ENCODE measurements at regions not wholly inside any gene's neighbourhood (a gene's known extent, or its start where the extent isn't known, plus 50 kb on each side); places are given as distances from the start of the nearest gene placed in this dataset.
A peak's percentile ranks its signal among the peaks of the same experiment; 100 is the strongest.

DNA sequence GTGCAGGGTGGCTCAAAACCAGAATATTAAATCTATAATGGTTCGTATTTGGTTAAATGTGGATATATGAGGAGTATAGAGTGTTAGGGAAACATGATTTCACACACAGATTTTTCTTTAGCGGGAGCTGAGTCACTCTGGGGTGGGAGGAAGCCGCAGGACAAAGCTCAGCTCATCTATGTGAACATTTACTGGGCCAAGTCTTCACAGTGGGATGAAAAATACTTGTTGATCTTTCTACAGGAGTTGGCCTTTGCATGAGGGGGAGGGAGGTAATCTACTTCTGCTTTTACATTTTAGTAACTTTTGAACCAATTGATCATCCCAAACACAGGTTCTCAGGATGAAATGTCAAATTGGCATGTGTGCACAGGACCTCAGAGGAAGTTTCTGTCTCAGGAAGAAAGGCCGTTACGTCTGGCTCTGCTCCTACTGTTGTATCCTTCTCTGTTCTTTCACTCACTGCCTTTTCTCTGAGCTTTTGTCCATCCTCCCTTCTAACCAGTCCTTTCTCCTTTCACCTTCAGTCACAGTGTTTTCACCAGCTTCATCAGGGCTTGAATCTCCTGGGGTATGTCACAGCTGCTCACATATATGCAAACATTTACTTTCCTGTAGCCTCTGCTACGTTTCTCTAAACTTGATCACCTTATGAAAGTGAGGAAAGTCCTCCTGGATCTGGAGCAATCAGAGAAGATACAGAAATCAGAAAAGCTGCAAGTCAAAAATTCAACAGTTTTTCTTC lies 943.3 kb upstream of the FANCL start:
- no peak for DNase-seq
- TF ChIP-seq, protein P1, sequence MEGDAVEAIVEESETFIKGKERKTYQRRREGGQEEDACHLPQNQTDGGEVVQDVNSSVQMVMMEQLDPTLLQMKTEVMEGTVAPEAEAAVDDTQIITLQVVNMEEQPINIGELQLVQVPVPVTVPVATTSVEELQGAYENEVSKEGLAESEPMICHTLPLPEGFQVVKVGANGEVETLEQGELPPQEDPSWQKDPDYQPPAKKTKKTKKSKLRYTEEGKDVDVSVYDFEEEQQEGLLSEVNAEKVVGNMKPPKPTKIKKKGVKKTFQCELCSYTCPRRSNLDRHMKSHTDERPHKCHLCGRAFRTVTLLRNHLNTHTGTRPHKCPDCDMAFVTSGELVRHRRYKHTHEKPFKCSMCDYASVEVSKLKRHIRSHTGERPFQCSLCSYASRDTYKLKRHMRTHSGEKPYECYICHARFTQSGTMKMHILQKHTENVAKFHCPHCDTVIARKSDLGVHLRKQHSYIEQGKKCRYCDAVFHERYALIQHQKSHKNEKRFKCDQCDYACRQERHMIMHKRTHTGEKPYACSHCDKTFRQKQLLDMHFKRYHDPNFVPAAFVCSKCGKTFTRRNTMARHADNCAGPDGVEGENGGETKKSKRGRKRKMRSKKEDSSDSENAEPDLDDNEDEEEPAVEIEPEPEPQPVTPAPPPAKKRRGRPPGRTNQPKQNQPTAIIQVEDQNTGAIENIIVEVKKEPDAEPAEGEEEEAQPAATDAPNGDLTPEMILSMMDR (IDR thresholded peaks at IDR 0.05; ENCODE audit: low read depth, low read length) = no peak
- no peak overlapping the region for H3K27ac ChIP-seq

DNA sequence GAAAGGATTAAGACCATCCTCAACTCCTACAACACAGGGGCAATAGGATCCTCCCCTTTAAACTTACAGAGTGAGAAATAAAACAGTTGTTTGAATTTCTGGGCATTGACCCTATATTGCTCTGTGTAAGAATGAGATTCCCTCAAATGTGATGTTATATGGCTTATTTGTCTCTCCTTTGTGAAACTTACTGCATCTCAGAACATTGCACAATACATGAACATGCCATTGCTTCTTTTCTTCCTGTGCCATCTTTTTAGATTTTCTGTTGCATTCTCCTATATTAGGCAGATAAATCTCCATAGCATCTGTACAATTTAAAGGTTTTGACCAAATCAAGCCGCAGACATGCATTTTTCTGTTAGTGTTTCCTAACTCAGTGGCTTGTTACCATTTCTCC lies 941.9 kb upstream of the FANCL start:
- no peak for DNase-seq
- Histone ChIP-seq H3K4me3 (ENCODE audit: low read depth, low read length) (no peak overlapping the region), H3K27ac (no peak overlapping the region), H3K9me3 (ENCODE audit: severe bottlenecking) (no peaks in the 10 kb centered on the region), H3K27me3 (ENCODE audit: insufficient read depth, low read depth, severe bottlenecking) (no peaks in the 10 kb centered on the region), H3K36me3 (no peaks in the 10 kb centered on the region)
- TF ChIP-seq, protein P1 (IDR thresholded peaks at IDR 0.05; ENCODE audit: low read depth, low read length) = no peak

More for the DNA sequence above, 943.3 kb upstream of the FANCL start:
- H3K27me3 ChIP-seq (ENCODE audit: insufficient read depth, low read depth, severe bottlenecking) = no peaks in the 10 kb centered on the region
- H3K4me3 ChIP-seq (ENCODE audit: low read depth, low read length) = no peak overlapping the region
- no peaks in the 10 kb centered on the region for H3K9me3 ChIP-seq (ENCODE audit: severe bottlenecking)
- no peaks in the 10 kb centered on the region for H3K36me3 ChIP-seq

DNA sequence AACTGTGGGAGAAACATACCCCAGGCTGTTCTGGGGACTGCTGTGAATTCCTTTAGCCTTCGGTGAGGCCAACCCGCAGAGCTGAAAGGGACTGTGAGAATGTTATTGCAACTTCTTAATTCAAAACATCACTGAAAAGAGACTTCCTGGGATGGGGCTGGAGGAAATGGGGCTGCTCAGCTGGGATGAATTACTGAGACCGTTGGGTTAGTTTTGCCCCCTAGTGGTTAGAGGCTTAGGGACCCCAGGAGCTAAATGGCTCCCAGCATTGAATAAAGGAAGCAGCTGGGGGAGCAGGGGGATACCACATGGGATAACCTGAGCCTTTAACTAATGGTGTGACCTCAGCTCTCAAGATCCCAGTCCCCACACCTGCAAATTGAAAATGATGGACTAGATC lies 941.1 kb upstream of the FANCL start:
- no peaks in the 10 kb centered on the region for H3K36me3 ChIP-seq
- H3K9me3 ChIP-seq (ENCODE audit: severe bottlenecking) = no peaks in the 10 kb centered on the region
- peak; percentile 68 for DNase-seq
- TF ChIP-seq, protein P1 (IDR thresholded peaks at IDR 0.05; ENCODE audit: low read depth, low read length) = peak; percentile 76
- no peak overlapping the region for H3K27ac ChIP-seq
- H3K4me3 ChIP-seq (ENCODE audit: low read depth, low read length) = no peak overlapping the region
- no peaks in the 10 kb centered on the region for H3K27me3 ChIP-seq (ENCODE audit: insufficient read depth, low read depth, severe bottlenecking)

DNA sequence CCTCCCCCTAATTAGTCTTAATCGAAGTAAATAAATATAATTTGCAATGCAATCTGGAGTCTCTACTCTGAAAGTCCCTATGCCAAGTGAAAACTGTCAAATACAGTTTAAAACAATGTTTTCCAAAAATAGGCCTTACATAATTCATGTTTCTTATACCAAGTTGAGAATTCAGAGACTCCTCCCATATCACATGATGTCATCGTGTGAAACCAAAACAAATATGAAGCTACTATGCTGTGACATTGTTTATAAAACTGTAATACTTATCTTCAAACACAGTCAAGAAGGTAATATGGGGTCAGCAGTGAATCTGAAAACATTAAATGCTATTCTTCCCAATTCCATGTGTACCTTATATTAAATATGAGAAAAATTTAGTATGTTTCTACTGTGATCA lies 940.2 kb upstream of the FANCL start:
- Histone ChIP-seq H3K27ac (no peak overlapping the region), H3K27me3 (ENCODE audit: insufficient read depth, low read depth, severe bottlenecking) (no peaks in the 10 kb centered on the region), H3K4me3 (ENCODE audit: low read depth, low read length) (no peak overlapping the region), H3K9me3 (ENCODE audit: severe bottlenecking) (no peaks in the 10 kb centered on the region), H3K36me3 (no peaks in the 10 kb centered on the region)
- DNase-seq = no peak
- TF ChIP-seq, protein P1 (IDR thresholded peaks at IDR 0.05; ENCODE audit: low read depth, low read length) = no peak

DNA sequence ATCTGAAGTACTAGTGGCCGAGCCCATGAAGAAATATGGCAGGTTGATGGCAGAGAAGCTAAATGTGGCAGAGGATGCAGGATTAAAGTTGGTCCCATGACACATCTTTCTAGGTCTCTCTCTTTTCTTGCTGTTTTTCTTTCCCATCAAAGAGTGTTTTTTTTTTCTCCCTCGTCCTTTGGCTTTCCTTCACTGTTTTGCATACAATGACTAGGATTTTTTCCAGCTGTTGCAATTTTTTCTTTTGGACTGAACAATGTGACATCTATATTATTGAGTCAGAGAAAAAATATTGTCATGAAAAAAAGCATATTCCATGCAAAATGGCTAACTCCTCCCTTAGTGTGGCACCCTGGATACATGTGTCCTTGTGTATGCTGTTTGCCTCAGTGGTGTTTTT lies 939.5 kb upstream of the FANCL start:
- no peak for DNase-seq
- TF ChIP-seq, protein P1 (IDR thresholded peaks at IDR 0.05; ENCODE audit: low read depth, low read length) = no peak

DNA sequence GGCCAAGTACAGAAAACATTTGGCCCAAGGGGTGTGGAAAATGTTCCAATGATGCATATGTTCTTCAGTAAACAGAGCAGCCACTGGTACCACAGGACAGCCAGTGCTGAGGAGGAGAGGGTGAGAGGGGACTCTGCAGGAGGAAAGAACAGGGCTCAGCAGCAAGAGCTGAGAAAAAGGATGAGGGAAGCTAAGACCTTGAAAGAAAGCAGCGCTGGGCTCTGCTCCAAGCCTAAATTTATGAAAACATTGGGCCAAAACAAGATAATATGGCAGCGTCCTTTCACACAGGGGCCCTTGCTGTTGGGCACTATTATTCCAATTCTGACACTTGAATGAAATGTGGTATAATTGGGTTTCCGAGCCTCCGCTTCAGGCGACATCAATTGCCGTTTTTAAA lies 939.0 kb upstream of the FANCL start:
- Histone ChIP-seq H3K27me3 (ENCODE audit: insufficient read depth, low read depth, severe bottlenecking) (no peaks in the 10 kb centered on the region), H3K4me3 (ENCODE audit: low read depth, low read length) (no peak overlapping the region), H3K36me3 (no peaks in the 10 kb centered on the region), H3K27ac (no peak overlapping the region), H3K9me3 (ENCODE audit: severe bottlenecking) (no peaks in the 10 kb centered on the region)
- TF ChIP-seq, protein P1 (IDR thresholded peaks at IDR 0.05; ENCODE audit: low read depth, low read length) = no peak
- DNase-seq = no peak

More for the DNA sequence above, 939.5 kb upstream of the FANCL start:
- Histone ChIP-seq H3K9me3 (ENCODE audit: severe bottlenecking) (no peaks in the 10 kb centered on the region), H3K27me3 (ENCODE audit: insufficient read depth, low read depth, severe bottlenecking) (no peaks in the 10 kb centered on the region), H3K36me3 (no peaks in the 10 kb centered on the region), H3K4me3 (ENCODE audit: low read depth, low read length) (no peak overlapping the region), H3K27ac (no peak overlapping the region)

Measured in WERI-Rb-1 (cell line).